Suprapubic skin (tissue), 4 donors: ENCODE measurements at regions not wholly inside any gene's neighbourhood (a gene's known extent, or its start where the extent isn't known, plus 50 kb on each side); places are given as distances from the start of the nearest gene placed in this dataset.

Experiments
- DNase-seq, 2 donors: peaks; one replicate each; pipeline ENCODE4 v3.0.0-alpha.2; 2019; ENCODE audit warnings: low spot score in 2 of 2
- H3K27ac ChIP-seq: fragments of 200-600 bp; sonication (generic); one replicate; pipeline ENCODE4 v1.5.1; 2019
- H3K27me3 ChIP-seq: fragments of 200-600 bp; sonication (generic); one replicate; pipeline ENCODE4 v1.5.1; 2019
- H3K36me3 ChIP-seq: fragments of 200-600 bp; sonication (generic); one replicate; pipeline ENCODE4 v1.5.1; 2019
- H3K4me1 ChIP-seq: fragments of 200-600 bp; sonication (generic); one replicate; pipeline ENCODE4 v1.5.1; 2019
- H3K4me3 ChIP-seq: fragments of 200-600 bp; sonication (generic); one replicate; pipeline ENCODE4 v1.5.1; 2019; ENCODE audit warnings: mild to moderate bottlenecking
- H3K9me3 ChIP-seq: fragments of 200-600 bp; sonication (generic); one replicate; pipeline ENCODE4 v1.5.1; 2019
- CTCF ChIP-seq, 2 donors: fragments of 200-600 bp in 1 of 2; fragments of 450-650 bp in 1 of 2; sonication (generic) in 1 of 2; IDR thresholded peaks; one replicate each; pipeline ENCODE4 v1.5.1; 2016 to 2019; ENCODE audit warnings: antibody characterized with exemption in 2 of 2, mild to moderate bottlenecking in 1 of 2, moderate library complexity in 1 of 2
- EP300 ChIP-seq: sonication (generic); formaldehyde crosslinking; IDR thresholded peaks from one replicate; pipeline ENCODE4 v1.6.1; 2017; ENCODE audit warnings: antibody characterized with exemption
- POLR2A ChIP-seq, 2 donors: fragments of 450-650 bp; IDR thresholded peaks; one replicate each; pipeline ENCODE4 v1.6.1; 2017; ENCODE audit warnings: antibody characterized with exemption in 2 of 2, mild to moderate bottlenecking in 2 of 2, moderate library complexity in 2 of 2
- POLR2AphosphoS5 ChIP-seq, 3 donors: sonication (generic); formaldehyde crosslinking; IDR thresholded peaks; one replicate each; pipeline ENCODE4 v1.6.1; 2017; ENCODE audit warnings: antibody characterized with exemption in 3 of 3
- WGBS: methylation state at CpG from one replicate; pipeline ENCODE4 v1.1.5; 2018; 5-methylcytosine and 5-hydroxymethylcytosine counted together

GRCh38 chr6:19440531-19440930 lies 396.6 kb upstream of the ID4 start:
- no peak for TF ChIP-seq CTCF (IDR thresholded peaks at IDR 0.05)
- TF ChIP-seq EP300 = no peak
- TF ChIP-seq POLR2A (IDR thresholded peaks at IDR 0.05) = no peak
- TF ChIP-seq POLR2AphosphoS5 (IDR thresholded peaks at IDR 0.05) = no peak
- 77% methylated on average over 3 of the region's 3 CpGs for WGBS

DNA sequence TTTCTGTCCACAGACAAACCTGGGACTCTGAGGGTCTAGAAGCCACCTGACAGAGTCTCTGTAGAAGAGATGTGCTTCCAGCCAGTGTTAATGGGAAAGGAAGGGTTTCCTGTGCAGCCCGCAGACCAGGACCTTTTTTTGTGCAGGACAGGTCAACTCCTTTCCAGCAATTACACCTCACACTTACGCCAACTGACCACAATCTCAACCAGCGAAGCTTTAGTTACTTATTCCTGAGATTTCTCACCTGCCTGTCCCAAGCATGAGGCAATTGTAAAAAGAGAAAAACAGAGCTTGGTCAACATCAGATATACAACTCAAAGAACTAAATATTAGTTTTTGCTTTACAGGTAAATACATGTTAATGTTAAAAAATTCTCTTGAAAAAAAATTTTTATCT lies 393.8 kb upstream of the ID4 start:
- H3K27ac ChIP-seq = no peak overlapping the region
- no peaks in the 10 kb centered on the region for H3K9me3 ChIP-seq
- no peaks in the 10 kb centered on the region for H3K27me3 ChIP-seq
- TF ChIP-seq POLR2AphosphoS5 (IDR thresholded peaks at IDR 0.05) = no peak
- TF ChIP-seq EP300 = no peak
- no peak for TF ChIP-seq CTCF (IDR thresholded peaks at IDR 0.05)
- no peak for TF ChIP-seq POLR2A (IDR thresholded peaks at IDR 0.05)
- no peaks in the 10 kb centered on the region for H3K4me1 ChIP-seq
- no peak for DNase-seq
- no peaks in the 10 kb centered on the region for H3K36me3 ChIP-seq
- H3K4me3 ChIP-seq = no peak overlapping the region
- WGBS = 95% methylated on average over 3 of the region's 3 CpGs

More at GRCh38 chr6:19440531-19440930, 396.6 kb upstream of the ID4 start:
- no peak for DNase-seq
- H3K27ac ChIP-seq = no peak overlapping the region
- H3K4me3 ChIP-seq = no peak overlapping the region
- no peaks in the 10 kb centered on the region for H3K27me3 ChIP-seq
- no peaks in the 10 kb centered on the region for H3K9me3 ChIP-seq
- H3K36me3 ChIP-seq = no peaks in the 10 kb centered on the region
- H3K4me1 ChIP-seq = no peaks in the 10 kb centered on the region

GRCh38 chr6:19444041-19444440 lies 393.1 kb upstream of the ID4 start:
- no peaks in the 10 kb centered on the region for H3K36me3 ChIP-seq
- 74% methylated on average over 4 of the region's 4 CpGs for WGBS
- H3K4me3 ChIP-seq = no peak overlapping the region
- no peak for DNase-seq
- no peaks in the 10 kb centered on the region for H3K27me3 ChIP-seq
- H3K4me1 ChIP-seq = no peaks in the 10 kb centered on the region
- TF ChIP-seq POLR2AphosphoS5 (IDR thresholded peaks at IDR 0.05) (no peak), CTCF (IDR thresholded peaks at IDR 0.05) (no peak), POLR2A (IDR thresholded peaks at IDR 0.05) (no peak), EP300 (no peak)
- no peaks in the 10 kb centered on the region for H3K9me3 ChIP-seq
- H3K27ac ChIP-seq = no peak overlapping the region

- no peak overlapping the region for H3K4me3 ChIP-seq
- no peaks in the 10 kb centered on the region for H3K9me3 ChIP-seq
- WGBS = 85% methylated on average over 1 of the region's 1 CpG
- H3K36me3 ChIP-seq = no peaks in the 10 kb centered on the region
- H3K4me1 ChIP-seq = no peaks in the 10 kb centered on the region
- TF ChIP-seq CTCF (IDR thresholded peaks at IDR 0.05) (no peak), EP300 (no peak), POLR2A (IDR thresholded peaks at IDR 0.05) (no peak), POLR2AphosphoS5 (IDR thresholded peaks at IDR 0.05) (no peak)
- DNase-seq = no peak
- H3K27me3 ChIP-seq = no peaks in the 10 kb centered on the region
- no peak overlapping the region for H3K27ac ChIP-seq
These were observed 392.7 kb upstream of the ID4 start for GRCh38 chr6:19444481-19444880.

DNA sequence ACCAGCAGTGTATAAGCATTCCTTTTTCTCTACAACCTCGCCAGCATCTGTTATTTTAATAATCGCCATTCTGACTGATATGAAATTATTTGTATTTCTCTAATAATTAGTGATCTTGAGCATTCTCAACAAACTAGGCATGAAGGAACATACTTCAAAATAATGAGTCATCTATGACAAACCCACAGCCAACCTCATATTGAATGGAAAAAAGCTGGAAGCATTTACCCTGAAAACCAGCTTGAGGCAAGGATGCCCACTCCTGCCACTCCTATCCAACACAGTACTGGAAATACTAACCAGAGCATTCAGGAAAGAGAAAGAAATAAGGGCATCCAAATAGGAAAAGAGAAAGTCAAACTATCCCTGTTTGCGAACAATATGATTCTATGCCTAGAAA lies 390.6 kb upstream of the ID4 start:
- H3K27ac ChIP-seq = no peak overlapping the region
- H3K36me3 ChIP-seq = no peaks in the 10 kb centered on the region
- WGBS = 95% methylated on average over 3 of the region's 3 CpGs
- TF ChIP-seq EP300 (no peak), CTCF (IDR thresholded peaks at IDR 0.05) (no peak), POLR2AphosphoS5 (IDR thresholded peaks at IDR 0.05) (no peak), POLR2A (IDR thresholded peaks at IDR 0.05) (no peak)
- no peak for DNase-seq
- H3K4me1 ChIP-seq = no peaks in the 10 kb centered on the region
- no peaks in the 10 kb centered on the region for H3K27me3 ChIP-seq
- H3K9me3 ChIP-seq = no peaks in the 10 kb centered on the region
- no peak overlapping the region for H3K4me3 ChIP-seq
